HCT116 (cell line): ENCODE measurements at regions not wholly inside any gene's neighbourhood (a gene's known extent, or its start where the extent isn't known, plus 50 kb on each side); places are given as distances from the start of the nearest gene placed in this dataset.
"Not testable (repeated sequence)": the region's sequence is repeated elsewhere in the genome, so short reads cannot be mapped to it uniquely, and the experiment has no call there.

Experiments used
- ATAC-seq: fragments of 200-7000 bp; cut with Tn5 transposase; 2 replicates; pipeline ENCODE4 v1.9.1; 2020; ENCODE audit warnings: mild to moderate bottlenecking, moderate library complexity
- BruUV-seq: library from RNA; stranded (reverse); fragments of 400-500 nt; replicated peaks from 2 replicates; lab custom pipeline; 2021; lab: Mats Ljungman, UMichigan
- CTCF ChIA-PET: fragments of 300-600 bp; sonication (Branson Sonifier 250); formaldehyde crosslinking; loops from one replicate; lab custom pipeline; 2021; ENCODE audit warnings: antibody characterized with exemption; lab: Charles Lee
- POLR2A ChIA-PET: fragments of 300-600, 350-600 bp; sonication (Branson Sonifier 250); formaldehyde crosslinking; loops from one replicate; lab custom pipeline; 2021; ENCODE audit warnings: antibody characterized with exemption; lab: Charles Lee
- RAD21 ChIA-PET, 2 experiments: fragments of 300-600 bp; sonication (Branson Sonifier 250); formaldehyde crosslinking; loops; one replicate each; lab custom pipeline; 2023; ENCODE audit warnings: low total read pairs in 2 of 2; ENCODE audit not compliant: uncharacterized antibody in 2 of 2, unreplicated experiment in 2 of 2, low non-redundant PET in 1 of 2; lab: Charles Lee
- DNase-seq: peaks from one replicate; pipeline ENCODE4 v3.0.0-alpha.2; 2010; ENCODE audit warnings: low read depth, low spot score
- H2AFZ ChIP-seq: fragments of 200-600 bp; shearing (Covaris generic), sonication (generic); 2 replicates; pipeline ENCODE4 v1.6.1; 2017; ENCODE audit warnings: low read depth, mixed run types, mixed read lengths, antibody characterized with exemption, low read length; ENCODE audit not compliant: poor library complexity, severe bottlenecking
- H3K27ac ChIP-seq: 2 replicates; pipeline ENCODE4 v1.5.1; 2012; ENCODE audit warnings: low read depth, low read length
- H3K27me3 ChIP-seq: fragments of 200-600 bp; sonication (generic); 2 replicates; pipeline ENCODE4 v1.6.1; 2016; ENCODE audit warnings: mixed run types, low read length, mixed read lengths; ENCODE audit not compliant: insufficient read depth
- H3K36me3 ChIP-seq, 2 experiments: fragments of 200-500 bp in 1 of 2; fragments of 200-600 bp in 1 of 2; sonication (Bioruptor generic) in 1 of 2; sonication (generic) in 1 of 2; 2 replicates each; pipeline versions ENCODE4 v1.5.1 to v1.6.1; 2014 to 2016; ENCODE audit warnings: low read length in 2 of 2, inconsistent platforms in 1 of 2, mixed read lengths in 1 of 2, mixed run types in 1 of 2; ENCODE audit not compliant: insufficient read depth in 2 of 2, control insufficient read depth in 1 of 2
- H3K4me1 ChIP-seq, 2 experiments: fragments of 200-600 bp in 1 of 2; sonication (generic) in 1 of 2; 2 replicates each; pipeline versions ENCODE4 v1.5.1 to v1.6.1; 2012 to 2017; ENCODE audit warnings: low read length in 2 of 2, inconsistent platforms in 1 of 2, mild to moderate bottlenecking in 1 of 2, mixed read lengths in 1 of 2, mixed run types in 1 of 2, moderate library complexity in 1 of 2; ENCODE audit not compliant: insufficient read depth in 2 of 2, control insufficient read depth in 1 of 2
- H3K4me2 ChIP-seq: fragments of 200-600 bp; sonication (generic); 2 replicates; pipeline ENCODE4 v1.6.1; 2017; ENCODE audit warnings: mixed run types, low read length, mixed read lengths
- H3K4me3 ChIP-seq, 2 experiments: fragments of 200-600 bp in 1 of 2; sonication (generic) in 1 of 2; replicated peaks in 1 of 2; 2 replicates each; pipeline ENCODE4 v1.5.1; 2011 to 2016; ENCODE audit warnings: low read length in 2 of 2, control low read depth in 1 of 2, low read depth in 1 of 2, mild to moderate bottlenecking in 1 of 2, mixed read lengths in 1 of 2, mixed run types in 1 of 2
- H3K79me2 ChIP-seq: fragments of 200-600 bp; sonication (generic); 2 replicates; pipeline ENCODE4 v1.6.1; 2017; ENCODE audit warnings: mild to moderate bottlenecking, mixed run types, low read length, moderate library complexity, mixed read lengths; ENCODE audit not compliant: insufficient read depth
- H3K9ac ChIP-seq: fragments of 200-600 bp; sonication (generic); 2 replicates; pipeline ENCODE4 v1.6.1; 2016; ENCODE audit warnings: low read length, mixed read lengths
- H3K9me2 ChIP-seq: fragments of 200-600 bp; sonication (generic), shearing (Covaris generic); 2 replicates; pipeline ENCODE4 v1.6.1; 2017; ENCODE audit warnings: mixed run types, mild to moderate bottlenecking, moderate library complexity; ENCODE audit not compliant: insufficient read depth
- H3K9me3 ChIP-seq, 2 experiments: fragments of 200-500 bp in 1 of 2; fragments of 200-600 bp in 1 of 2; sonication (Bioruptor generic) in 1 of 2; sonication (generic) in 1 of 2; 2 replicates each; pipeline ENCODE4 v1.6.1; 2014 to 2017; ENCODE audit warnings: low read length in 2 of 2, mixed read lengths in 2 of 2, inconsistent platforms in 1 of 2, low read depth in 1 of 2, mild to moderate bottlenecking in 1 of 2, mixed run types in 1 of 2, moderate library complexity in 1 of 2; ENCODE audit not compliant: control insufficient read depth in 1 of 2, insufficient read depth in 1 of 2
- H4K20me1 ChIP-seq: fragments of 200-600 bp; sonication (generic), shearing (Covaris generic); 2 replicates; pipeline ENCODE4 v1.6.1; 2017; ENCODE audit warnings: mixed run types, mild to moderate bottlenecking, moderate library complexity; ENCODE audit not compliant: insufficient read depth
- CBX3 ChIP-seq: IDR thresholded peaks from 2 replicates; pipeline ENCODE4 v1.6.1; 2012; ENCODE audit warnings: low read depth
- CEBPB ChIP-seq: IDR thresholded peaks from 2 replicates; pipeline ENCODE4 v1.6.1; 2012; ENCODE audit warnings: low read depth
- EGR1 ChIP-seq: IDR thresholded peaks from 2 replicates; pipeline ENCODE4 v1.6.1; 2012; ENCODE audit warnings: low read depth
- ELF1 ChIP-seq: IDR thresholded peaks from 2 replicates; pipeline ENCODE4 v1.6.1; 2012; ENCODE audit warnings: low read depth, borderline replicate concordance
- EZH2 ChIP-seq: fragments of 200-600 bp; sonication (generic); IDR thresholded peaks from 2 replicates; pipeline ENCODE4 v1.6.1; 2017; ENCODE audit warnings: antibody characterized with exemption, mixed run types
- EZH2phosphoT487 ChIP-seq: fragments of 200-600 bp; IDR thresholded peaks from 2 replicates; pipeline ENCODE4 v1.6.1; 2018; ENCODE audit warnings: antibody characterized with exemption, borderline replicate concordance
- JUND ChIP-seq: IDR thresholded peaks from 2 replicates; pipeline ENCODE4 v1.6.1; 2012
- POLR2AphosphoS5 ChIP-seq: IDR thresholded peaks from 2 replicates; pipeline ENCODE4 v1.6.1; 2011; ENCODE audit warnings: mild to moderate bottlenecking, low read depth, low read length, moderate library complexity
- RAD21 ChIP-seq: IDR thresholded peaks from 2 replicates; pipeline ENCODE4 v1.6.1; 2012; ENCODE audit warnings: low read depth, mild to moderate bottlenecking
- SP1 ChIP-seq: IDR thresholded peaks from 2 replicates; pipeline ENCODE4 v1.6.1; 2012; ENCODE audit warnings: low read depth
- SRF ChIP-seq: IDR thresholded peaks from 2 replicates; pipeline ENCODE4 v1.6.1; 2012; ENCODE audit warnings: low read depth
- TCF7L2 ChIP-seq: IDR thresholded peaks from 2 replicates; pipeline ENCODE4 v1.7.0; 2011; ENCODE audit warnings: borderline replicate concordance, inconsistent platforms; ENCODE audit not compliant: insufficient read depth, insufficient read length; ENCODE audit errors: extremely low read depth
- ZFX ChIP-seq: fragments of 450-650 bp; IDR thresholded peaks from 2 replicates; pipeline ENCODE4 v1.6.1; 2017
- ZNF274 ChIP-seq: fragments of 200-500 bp; sonication (Bioruptor generic); IDR thresholded peaks from 2 replicates; pipeline ENCODE4 v1.6.1; 2014; ENCODE audit warnings: mild to moderate bottlenecking, low read depth, low read length, inconsistent platforms
- intact Hi-C: fragments of 100-400 bp; cut with micrococcal nuclease; formaldehyde crosslinking; loops from 2 replicates; pipeline ENCODE4 v1.10.0; 2022
- TF ChIP-seq, protein P1 (sequence below): IDR thresholded peaks from 2 replicates; pipeline ENCODE4 v1.6.1; 2012
- TF ChIP-seq, protein P2 (sequence below): IDR thresholded peaks from 2 replicates; pipeline ENCODE4 v1.6.1; 2012

DNA sequence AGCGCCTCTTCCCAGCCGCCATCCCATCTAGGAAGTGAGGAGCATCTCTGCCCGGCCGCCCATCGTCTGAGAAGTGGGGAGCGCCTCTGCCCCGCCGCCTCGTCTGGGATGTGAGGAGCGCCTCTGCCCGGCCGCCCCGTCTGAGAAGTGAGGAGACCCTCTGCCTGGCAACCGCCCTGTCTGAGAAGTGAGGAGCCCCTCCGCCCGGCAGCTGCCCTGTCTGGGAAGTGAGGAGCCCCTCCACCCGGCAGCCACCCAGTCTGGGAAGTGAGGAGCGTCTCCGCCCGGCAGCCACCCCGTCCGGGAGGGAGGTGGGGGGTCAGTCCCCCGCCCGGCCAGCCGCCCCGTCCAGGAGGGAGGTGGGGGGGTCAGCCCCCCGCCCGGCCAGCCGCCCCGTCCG, 139.4 kb upstream of the ANKRD55 start:
- H4K20me1 ChIP-seq, intact Hi-C loops, H3K27ac ChIP-seq, H3K9me2 ChIP-seq, H3K9ac ChIP-seq, CTCF ChIA-PET, POLR2A ChIA-PET, H3K27me3 ChIP-seq, H3K79me2 ChIP-seq, H2AFZ ChIP-seq, H3K4me1 ChIP-seq, H3K9me3 ChIP-seq, BruUV-seq, ATAC-seq, H3K4me3 ChIP-seq, H3K4me2 ChIP-seq, DNase-seq, RAD21 ChIA-PET, H3K36me3 ChIP-seq: not testable (repeated sequence)

DNA sequence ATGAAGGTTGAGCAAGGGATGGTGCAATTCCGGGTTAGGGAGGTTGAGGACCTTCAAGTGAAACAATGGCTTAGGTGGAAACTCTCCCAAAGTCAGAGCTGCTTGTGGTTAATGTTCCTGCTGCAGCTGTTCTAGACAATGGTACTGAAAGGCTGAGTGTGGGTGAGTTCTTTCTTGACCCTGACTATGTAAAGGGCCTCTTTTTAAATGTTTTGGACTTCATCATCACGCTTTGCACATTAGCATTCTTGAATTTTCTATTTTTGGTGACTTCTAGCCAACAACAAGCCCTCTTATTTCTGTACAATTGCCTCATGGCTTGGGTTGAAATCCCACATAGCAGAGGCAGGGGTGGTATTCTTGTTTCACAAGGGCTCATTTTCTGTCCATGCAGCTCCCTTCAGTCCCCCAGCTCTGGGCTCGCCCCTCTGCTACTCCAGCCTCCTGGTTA, 136.3 kb upstream of the ANKRD55 start:
- POLR2A ChIA-PET, result no interaction called here
- DNase-seq (no peak), ATAC-seq (no peak)
- Histone ChIP-seq H3K9me2 (no peaks in the 10 kb centered on the region), H2AFZ (no peak overlapping the region), H3K9me3 (no peaks in the 10 kb centered on the region), H3K9ac (no peak overlapping the region), H3K36me3 (no peaks in the 10 kb centered on the region), H3K4me2 (no peak overlapping the region), H4K20me1 (no peaks in the 10 kb centered on the region), H3K4me1 (no peaks in the 10 kb centered on the region), H3K4me3 (no peak overlapping the region), H3K79me2 (no peaks in the 10 kb centered on the region), H3K27me3 (no peaks in the 10 kb centered on the region), H3K27ac (no peak overlapping the region)
- CTCF ChIA-PET, result no interaction called here
- no TSS peak for BruUV-seq
- intact Hi-C loops, result no loop called here
- no peak for TF ChIP-seq EGR1
- no peak for TF ChIP-seq JUND
- TF ChIP-seq ZFX, result no peak
- RAD21 ChIA-PET, result interaction anchor here in 1 of 2 experiments (0.6 kb wide), 1 partner anchor 234 kb away, joined by 3 read pairs; no protein-coding TSS in a partner anchor

DNA sequence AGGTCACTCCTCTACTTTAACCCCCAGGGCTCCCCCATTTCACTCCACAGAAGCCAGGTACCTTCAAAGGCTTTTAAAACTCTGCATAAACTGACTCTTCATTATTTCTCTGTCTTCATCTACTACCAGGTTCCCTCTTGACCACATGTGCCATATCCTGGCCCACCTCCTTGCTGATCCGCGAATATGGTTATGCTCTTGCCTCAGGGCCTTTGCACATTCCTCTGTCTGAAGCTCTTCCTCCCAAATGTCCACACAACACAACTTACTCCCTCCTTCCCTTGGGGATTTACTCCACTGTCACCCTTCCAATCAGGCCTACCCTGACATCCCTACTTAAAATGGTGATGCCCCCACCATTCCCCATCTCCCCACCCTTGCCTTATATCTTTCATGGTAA, 134.6 kb upstream of the ANKRD55 start:
- no TSS peak for BruUV-seq
- Histone ChIP-seq H3K27ac (no peak overlapping the region), H3K36me3 (no peaks in the 10 kb centered on the region), H3K9me3 (no peaks in the 10 kb centered on the region), H3K9me2 (no peaks in the 10 kb centered on the region), H3K4me3 (no peak overlapping the region), H3K9ac (no peak overlapping the region), H2AFZ (no peak overlapping the region), H4K20me1 (no peaks in the 10 kb centered on the region), H3K79me2 (no peaks in the 10 kb centered on the region), H3K27me3 (no peaks in the 10 kb centered on the region), H3K4me1 (no peaks in the 10 kb centered on the region), H3K4me2 (no peak overlapping the region)
- ATAC-seq (no peak), DNase-seq (no peak)
- RAD21 ChIA-PET, result no interaction called here
- no peak for TF ChIP-seq TCF7L2
- no peak for TF ChIP-seq EZH2
- TF ChIP-seq CBX3, result no peak
- no peak for TF ChIP-seq POLR2AphosphoS5
- TF ChIP-seq SP1, result no peak
- TF ChIP-seq ZNF274, result no peak
- TF ChIP-seq, protein P1, sequence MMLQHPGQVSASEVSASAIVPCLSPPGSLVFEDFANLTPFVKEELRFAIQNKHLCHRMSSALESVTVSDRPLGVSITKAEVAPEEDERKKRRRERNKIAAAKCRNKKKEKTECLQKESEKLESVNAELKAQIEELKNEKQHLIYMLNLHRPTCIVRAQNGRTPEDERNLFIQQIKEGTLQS, result no peak
- no peak for TF ChIP-seq CEBPB
- TF ChIP-seq, protein P2, sequence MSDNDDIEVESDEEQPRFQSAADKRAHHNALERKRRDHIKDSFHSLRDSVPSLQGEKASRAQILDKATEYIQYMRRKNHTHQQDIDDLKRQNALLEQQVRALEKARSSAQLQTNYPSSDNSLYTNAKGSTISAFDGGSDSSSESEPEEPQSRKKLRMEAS, result no peak
- no peak for TF ChIP-seq RAD21
- TF ChIP-seq EZH2phosphoT487, result no peak
- TF ChIP-seq SRF, result no peak
- no peak for TF ChIP-seq EGR1
- no peak for TF ChIP-seq ELF1
- intact Hi-C loops, result no loop called here
- POLR2A ChIA-PET, result no interaction called here
- CTCF ChIA-PET, result no interaction called here
